ENCODE measurements at regions not wholly inside any gene's neighbourhood (a gene's known extent, or its start where the extent isn't known, plus 50 kb on each side); places are given as distances from the start of the nearest gene placed in this dataset.

GRCh38 chr5:158549311-158549710 is 550.4 kb downstream of the EBF1 start:
- TF ChIP-seq CTCF (IDR thresholded peaks at IDR 0.05 in 4 of 5, conservative IDR thresholded peaks at IDR 0.05 in 1 of 5) (no peak), POLR2A (IDR thresholded peaks at IDR 0.05) (no peak)

Measured in gastrocnemius medialis (tissue), 4 donors.